Naive thymus-derived CD8-positive, alpha-beta T cell (primary cell): ENCODE measurements at regions not wholly inside any gene's neighbourhood (a gene's known extent, or its start where the extent isn't known, plus 50 kb on each side); places are given as distances from the start of the nearest gene placed in this dataset.

Source experiments
- ATAC-seq, 2 donors: fragments of 150-1000 bp; cut with Tn5 transposase in 1 of 2; sonication (Bioruptor Pico), chemical (Tn5 transposase) in 1 of 2; 1 replicate in 1 of 2; 2 replicates in 1 of 2; pipeline ENCODE4 v1.10.0; 2021; ENCODE audit warnings: mild to moderate bottlenecking in 2 of 2, moderate library complexity in 2 of 2
- POLR2A ChIA-PET: fragments of 350-600 bp; sonication (Branson Sonifier 250); formaldehyde crosslinking; loops from one replicate; lab custom pipeline; 2021; ENCODE audit warnings: antibody characterized with exemption; lab: Charles Lee
- DNase-seq, 10 donors: peaks; one replicate each; pipeline versions ENCODE4 v3.0.0 to v3.0.0-alpha.2; 2020 to 2022
- H3K27ac Mint-ChIP-seq, 10 donors: one replicate each; pipeline ENCODE4 v1.8.0; 2020 to 2022; ENCODE audit warnings: mild to moderate bottlenecking in 10 of 10, mixed read lengths in 10 of 10, moderate library complexity in 4 of 10, inconsistent platforms in 1 of 10
- H3K27me3 Mint-ChIP-seq, 5 donors: one replicate each; pipeline ENCODE4 v1.8.0; 2021 to 2022; ENCODE audit warnings: mixed read lengths in 5 of 5
- H3K36me3 Mint-ChIP-seq, 3 donors: one replicate each; pipeline ENCODE4 v1.8.0; 2020 to 2022; ENCODE audit warnings: mixed read lengths in 3 of 3, mild to moderate bottlenecking in 2 of 3, inconsistent platforms in 1 of 3
- H3K4me1 Mint-ChIP-seq, 4 donors: one replicate each; pipeline ENCODE4 v1.8.0; 2021 to 2022; ENCODE audit warnings: mixed read lengths in 4 of 4
- H3K4me3 Mint-ChIP-seq, 10 donors: one replicate each; pipeline ENCODE4 v1.8.0; 2020 to 2022; ENCODE audit warnings: mild to moderate bottlenecking in 10 of 10, mixed read lengths in 10 of 10, moderate library complexity in 6 of 10, inconsistent platforms in 1 of 10
- H3K9me3 Mint-ChIP-seq, 9 donors: one replicate each; pipeline ENCODE4 v1.8.0; 2020 to 2022; ENCODE audit warnings: mixed read lengths in 9 of 9, mild to moderate bottlenecking in 3 of 9, inconsistent platforms in 1 of 9, moderate library complexity in 1 of 9

- Mint-ChIP-seq H3K36me3 (no peaks in the 10 kb centered on the region), H3K27me3 (peaks cover 0 to 3% (median 2%) of the 10 kb centered on the region in 5 donors), H3K4me3 (no peak overlapping the region), H3K27ac (no peak overlapping the region), H3K9me3 (peaks cover 0 to 6% (median 1%) of the 10 kb centered on the region in 9 donors), H3K4me1 (no peaks in the 10 kb centered on the region)
- DNase-seq, result no peak
- ATAC-seq, result no peak
- POLR2A ChIA-PET, result no interaction called here
These were observed 119.3 kb upstream of the PKDCC start for GRCh38 chr2:41928526-41928925.

- DNase-seq (no peak), ATAC-seq (no peak)
- Mint-ChIP-seq H3K27me3 (peaks cover 0 to 9% (median 2%) of the 10 kb centered on the region in 5 donors), H3K27ac (no peak overlapping the region), H3K36me3 (no peaks in the 10 kb centered on the region), H3K9me3 (no peaks in the 10 kb centered on the region), H3K4me3 (no peak overlapping the region), H3K4me1 (no peaks in the 10 kb centered on the region)
- POLR2A ChIA-PET, result no interaction called here
These were observed 116.8 kb upstream of the PKDCC start for GRCh38 chr2:41930807-41931566.

GRCh38 chr2:41932241-41933045 lies 115.4 kb upstream of the PKDCC start:
- no peak overlapping the region for H3K27ac Mint-ChIP-seq

GRCh38 chr2:41933046-41933420 lies 114.8 kb upstream of the PKDCC start:
- DNase-seq, result no peak
- Mint-ChIP-seq H3K27ac (no peak overlapping the region), H3K4me1 (no peaks in the 10 kb centered on the region), H3K4me3 (no peak overlapping the region), H3K9me3 (no peaks in the 10 kb centered on the region), H3K27me3 (peaks cover 0 to 11% (median 0%) of the 10 kb centered on the region in 5 donors), H3K36me3 (no peaks in the 10 kb centered on the region)
- ATAC-seq, result no peak
- POLR2A ChIA-PET, result no interaction called here

More at GRCh38 chr2:41932241-41933045, 115.4 kb upstream of the PKDCC start:
- no peaks in the 10 kb centered on the region for H3K36me3 Mint-ChIP-seq
- H3K4me3 Mint-ChIP-seq, result no peak overlapping the region
- no peaks in the 10 kb centered on the region for H3K4me1 Mint-ChIP-seq
- H3K27me3 Mint-ChIP-seq, result peaks cover 0 to 11% (median 0%) of the 10 kb centered on the region in 5 donors
- DNase-seq (no peak), ATAC-seq (no peak)
- H3K9me3 Mint-ChIP-seq, result no peaks in the 10 kb centered on the region
- POLR2A ChIA-PET, result no interaction called here

GRCh38 chr2:41933585-41934320 lies 114.1 kb upstream of the PKDCC start:
- POLR2A ChIA-PET, result no interaction called here
- Mint-ChIP-seq H3K4me3 (no peak overlapping the region), H3K4me1 (no peaks in the 10 kb centered on the region), H3K27ac (no peak overlapping the region), H3K36me3 (no peaks in the 10 kb centered on the region), H3K9me3 (no peaks in the 10 kb centered on the region), H3K27me3 (peaks cover 0 to 11% (median 0%) of the 10 kb centered on the region in 5 donors)
- ATAC-seq, result no peak
- no peak for DNase-seq

GRCh38 chr2:41934329-41934958 lies 113.4 kb upstream of the PKDCC start:
- ATAC-seq (no peak), DNase-seq (no peak)
- H3K4me3 Mint-ChIP-seq, result no peak overlapping the region
- peaks cover 0 to 11% (median 0%) of the 10 kb centered on the region in 5 donors for H3K27me3 Mint-ChIP-seq
- H3K4me1 Mint-ChIP-seq, result no peaks in the 10 kb centered on the region
- POLR2A ChIA-PET, result no interaction called here
- no peaks in the 10 kb centered on the region for H3K36me3 Mint-ChIP-seq
- no peaks in the 10 kb centered on the region for H3K9me3 Mint-ChIP-seq
- no peak overlapping the region for H3K27ac Mint-ChIP-seq

GRCh38 chr2:41935002-41935401 lies 112.8 kb upstream of the PKDCC start:
- H3K4me1 Mint-ChIP-seq, result no peaks in the 10 kb centered on the region
- DNase-seq (no peak), ATAC-seq (no peak)
- H3K4me3 Mint-ChIP-seq, result no peak overlapping the region
- H3K9me3 Mint-ChIP-seq, result no peaks in the 10 kb centered on the region
- H3K27me3 Mint-ChIP-seq, result peaks cover 0 to 11% (median 0%) of the 10 kb centered on the region in 5 donors
- no peak overlapping the region for H3K27ac Mint-ChIP-seq
- POLR2A ChIA-PET, result no interaction called here
- no peaks in the 10 kb centered on the region for H3K36me3 Mint-ChIP-seq

GRCh38 chr2:41935825-41936224 lies 112.0 kb upstream of the PKDCC start:
- Mint-ChIP-seq H3K9me3 (no peaks in the 10 kb centered on the region), H3K4me1 (no peaks in the 10 kb centered on the region)
- POLR2A ChIA-PET, result no interaction called here

GRCh38 chr2:41936771-41937463 lies 110.9 kb upstream of the PKDCC start:
- ATAC-seq (no peak), DNase-seq (no peak)
- H3K27me3 Mint-ChIP-seq, result peaks cover 0 to 9% (median 0%) of the 10 kb centered on the region in 5 donors
- no peaks in the 10 kb centered on the region for H3K4me1 Mint-ChIP-seq
- H3K4me3 Mint-ChIP-seq, result no peak overlapping the region
- H3K9me3 Mint-ChIP-seq, result no peaks in the 10 kb centered on the region
- no peak overlapping the region for H3K27ac Mint-ChIP-seq
- no peaks in the 10 kb centered on the region for H3K36me3 Mint-ChIP-seq
- POLR2A ChIA-PET, result no interaction called here

More at GRCh38 chr2:41935825-41936224, 112.0 kb upstream of the PKDCC start:
- Mint-ChIP-seq H3K27me3 (peaks cover 0 to 11% (median 0%) of the 10 kb centered on the region in 5 donors), H3K36me3 (no peaks in the 10 kb centered on the region), H3K4me3 (no peak overlapping the region), H3K27ac (no peak overlapping the region)
- ATAC-seq (no peak), DNase-seq (no peak)

GRCh38 chr2:41937464-41937906 lies 110.3 kb upstream of the PKDCC start:
- Mint-ChIP-seq H3K4me1 (no peaks in the 10 kb centered on the region), H3K36me3 (no peaks in the 10 kb centered on the region), H3K9me3 (no peaks in the 10 kb centered on the region), H3K4me3 (no peak overlapping the region), H3K27me3 (peaks cover 0 to 13% (median 0%) of the 10 kb centered on the region in 5 donors), H3K27ac (no peak overlapping the region)
- POLR2A ChIA-PET, result no interaction called here
- ATAC-seq (no peak), DNase-seq (no peak)

- no peak for DNase-seq
- no peak for ATAC-seq
- no peaks in the 10 kb centered on the region for H3K36me3 Mint-ChIP-seq
- POLR2A ChIA-PET, result no interaction called here
- H3K27me3 Mint-ChIP-seq, result peaks cover 0 to 13% (median 0%) of the 10 kb centered on the region in 5 donors
- H3K4me3 Mint-ChIP-seq, result no peak overlapping the region
- no peaks in the 10 kb centered on the region for H3K4me1 Mint-ChIP-seq
- peak overlapping the region in 1 of 10 donors; percentile 57 for H3K27ac Mint-ChIP-seq
- H3K9me3 Mint-ChIP-seq, result no peaks in the 10 kb centered on the region
These were observed 109.7 kb upstream of the PKDCC start for GRCh38 chr2:41937921-41938708.
